Islet precursor cell (in vitro differentiated cells): ENCODE measurements at regions not wholly inside any gene's neighbourhood (a gene's known extent, or its start where the extent isn't known, plus 50 kb on each side); places are given as distances from the start of the nearest gene placed in this dataset.

Source experiments
- DNase-seq: peaks from one replicate; pipeline ENCODE4 v3.0.0-alpha.2; 2018

DNA sequence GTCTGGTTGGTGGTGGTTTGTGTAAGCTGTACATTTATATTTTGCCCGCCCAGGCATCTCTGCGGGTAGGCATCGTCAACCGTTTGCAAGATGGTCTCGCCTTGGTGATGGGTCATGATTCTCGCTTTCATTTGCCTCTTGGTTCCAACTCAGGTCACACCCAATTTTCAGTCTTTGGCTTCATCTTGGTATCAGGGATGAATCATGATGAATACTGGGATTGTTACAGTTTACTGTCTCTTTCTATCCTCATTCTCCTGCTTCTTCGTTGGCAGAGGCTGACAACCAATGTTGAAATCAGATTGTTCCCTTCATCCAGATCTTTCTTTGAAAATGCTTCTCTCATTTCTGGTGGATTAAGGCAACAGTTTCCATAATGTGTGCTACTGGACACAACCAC, 129.7 kb upstream of the KAZN start:
- no peak for DNase-seq

DNA sequence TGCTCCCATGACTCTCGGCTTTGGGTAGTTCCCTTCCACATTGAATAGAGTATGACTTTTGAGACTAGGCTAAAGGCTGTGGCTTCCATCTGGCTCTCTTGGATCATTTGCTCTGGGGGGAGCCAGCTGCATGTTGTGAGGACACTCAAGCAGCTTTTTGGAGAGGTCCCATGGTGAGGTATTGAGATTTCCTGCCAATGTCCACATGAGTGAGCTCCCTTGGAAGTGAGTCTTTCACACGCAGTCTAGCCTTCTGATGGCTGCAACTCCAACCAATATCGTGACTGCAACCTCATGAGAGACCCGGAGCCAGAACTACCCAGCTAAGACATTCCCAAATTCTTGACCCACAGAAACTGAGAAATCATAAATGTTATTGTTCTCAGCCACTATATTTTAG, 127.7 kb upstream of the KAZN start:
- no peak for DNase-seq

DNA sequence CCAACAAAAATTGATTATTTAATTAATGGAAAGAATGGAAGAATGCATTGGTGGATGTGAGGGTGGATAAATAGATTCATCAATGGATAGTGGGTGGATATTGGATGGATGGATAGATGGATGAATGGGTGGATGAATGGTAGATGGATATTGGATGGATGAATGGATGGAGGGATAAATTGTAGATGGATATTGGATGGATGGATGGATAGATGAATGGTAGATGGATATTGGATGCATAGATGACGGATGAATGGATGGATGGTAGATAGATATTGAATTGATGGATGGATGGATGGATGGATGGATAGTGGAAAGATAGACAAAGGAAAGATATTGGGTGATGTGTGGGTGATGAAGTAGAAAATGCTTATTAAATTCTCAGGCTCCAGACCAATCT, 123.6 kb upstream of the KAZN start:
- DNase-seq = no peak

DNA sequence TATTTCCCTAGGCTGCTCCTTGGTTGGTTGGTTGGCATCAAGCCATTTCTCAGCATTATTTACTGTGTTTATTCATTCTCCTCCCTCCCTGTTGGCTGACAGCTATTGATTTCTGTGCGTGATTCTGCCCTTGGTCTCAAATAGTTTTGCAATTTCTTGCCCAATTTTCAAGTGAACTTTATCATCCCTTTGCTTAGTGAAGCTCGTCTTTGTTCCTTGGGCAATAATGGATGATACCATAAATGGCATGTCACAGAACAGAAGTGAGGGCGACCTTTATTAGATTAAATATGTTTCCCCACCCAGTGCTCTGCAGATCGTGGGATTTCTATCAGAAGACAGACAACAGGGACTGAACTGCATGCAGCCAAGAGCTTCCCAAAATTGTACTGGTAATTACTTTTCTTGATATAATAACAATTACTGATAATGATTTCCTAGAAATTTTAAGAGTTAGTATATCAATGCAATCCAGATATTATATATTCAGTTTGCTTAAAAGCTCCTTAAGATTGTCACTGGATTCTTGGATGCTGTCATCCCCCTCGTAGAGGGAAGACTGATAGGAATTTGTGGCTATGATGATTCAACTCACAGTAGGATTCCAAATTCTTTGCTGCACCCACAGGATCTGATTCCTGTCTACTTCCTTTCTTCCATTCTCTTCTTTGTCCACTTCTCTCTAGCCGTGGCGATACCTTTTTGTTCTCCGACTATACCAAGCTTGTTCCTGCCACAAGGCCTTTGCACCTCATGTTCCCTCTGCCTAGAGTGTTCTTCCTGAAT, 122.1 kb upstream of the KAZN start:
- DNase-seq = no peak

DNA sequence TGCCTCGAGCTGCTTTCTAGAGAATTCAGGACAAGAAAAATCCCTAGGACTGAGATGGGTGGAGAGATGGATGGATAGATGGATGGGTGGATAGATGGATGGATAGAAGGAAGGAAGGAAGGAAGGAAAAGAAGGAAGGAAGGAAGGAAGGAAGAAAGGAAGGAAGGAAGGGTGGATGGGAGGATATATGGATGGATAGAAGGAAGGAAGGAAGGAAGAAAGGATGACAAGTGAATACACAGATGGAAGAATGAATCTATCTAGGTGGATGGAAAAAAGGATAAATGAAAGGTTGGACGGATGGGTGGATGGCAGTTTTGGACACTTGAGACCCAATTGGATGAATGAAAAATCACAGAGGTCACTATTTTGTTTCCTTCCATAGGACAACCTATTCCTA, 120.4 kb upstream of the KAZN start:
- no peak for DNase-seq

DNA sequence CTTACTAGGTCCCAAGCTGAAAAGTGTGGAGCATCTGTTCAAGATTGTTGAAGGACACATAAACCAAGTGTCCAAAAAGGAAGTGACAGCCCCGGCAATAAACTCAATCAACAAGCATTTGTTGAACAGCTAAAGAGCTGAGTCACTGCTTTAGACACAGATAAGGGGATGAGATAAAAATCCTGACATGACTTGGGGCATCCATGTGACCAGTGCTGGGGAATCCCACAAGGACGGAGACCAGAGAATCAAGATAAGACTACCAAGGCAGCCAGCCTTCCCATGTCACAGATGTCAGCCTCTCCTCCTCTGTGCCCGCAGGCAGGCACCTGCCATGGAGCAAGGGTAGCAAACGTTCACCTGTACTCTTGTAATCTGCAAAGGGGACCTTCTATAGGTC, 118.6 kb upstream of the KAZN start:
- peak; percentile 63 for DNase-seq

DNA sequence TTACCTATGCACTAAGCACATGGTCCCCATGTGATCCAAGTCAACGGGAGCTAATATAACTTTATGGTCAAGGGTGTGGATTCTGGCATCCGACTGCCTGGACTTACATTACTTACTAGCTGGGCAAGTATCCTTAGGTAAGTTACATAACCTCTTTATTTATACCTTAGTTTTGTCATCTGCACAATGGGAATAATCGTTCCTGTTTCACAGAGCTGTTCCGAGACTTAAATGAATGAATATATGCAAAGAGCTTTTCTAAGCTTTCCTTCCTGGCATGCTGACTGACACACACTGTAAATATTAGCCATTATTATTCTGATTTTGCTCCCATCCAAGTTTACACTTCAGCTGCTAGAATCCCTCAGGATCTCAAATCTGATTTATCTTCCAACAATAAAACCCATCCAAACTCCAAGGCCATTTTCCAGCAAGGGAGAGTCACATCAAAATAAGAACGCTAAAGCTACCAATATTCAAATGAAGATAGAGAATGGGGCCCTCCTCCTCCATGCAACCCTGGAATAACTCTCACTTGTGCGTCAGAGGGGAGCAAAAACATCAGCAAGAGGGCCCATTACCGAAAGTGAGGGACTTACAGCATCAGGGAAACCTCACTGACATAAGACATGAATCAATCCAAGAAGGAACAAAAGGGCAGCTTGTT, 115.6 kb upstream of the KAZN start:
- DNase-seq = no peak

DNA sequence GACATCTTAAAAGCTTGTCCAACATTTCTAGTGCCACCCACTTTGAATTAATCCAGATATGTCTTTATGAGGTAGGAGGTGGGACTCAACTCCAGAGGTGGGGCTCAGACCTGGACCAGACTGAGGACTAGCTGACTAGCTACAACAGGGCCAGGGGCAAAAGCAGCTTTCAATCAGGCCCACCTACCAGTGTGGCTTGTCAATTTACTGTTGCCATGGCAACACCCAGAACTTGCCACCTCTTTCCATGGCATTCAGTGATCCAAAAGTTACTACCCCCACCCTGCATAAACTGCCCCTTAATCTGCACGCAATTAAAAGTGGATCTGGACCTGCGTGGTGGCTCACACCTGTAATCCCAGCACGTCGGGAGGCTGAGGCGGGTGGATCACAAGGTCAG, 113.2 kb upstream of the KAZN start:
- DNase-seq = no peak

DNA sequence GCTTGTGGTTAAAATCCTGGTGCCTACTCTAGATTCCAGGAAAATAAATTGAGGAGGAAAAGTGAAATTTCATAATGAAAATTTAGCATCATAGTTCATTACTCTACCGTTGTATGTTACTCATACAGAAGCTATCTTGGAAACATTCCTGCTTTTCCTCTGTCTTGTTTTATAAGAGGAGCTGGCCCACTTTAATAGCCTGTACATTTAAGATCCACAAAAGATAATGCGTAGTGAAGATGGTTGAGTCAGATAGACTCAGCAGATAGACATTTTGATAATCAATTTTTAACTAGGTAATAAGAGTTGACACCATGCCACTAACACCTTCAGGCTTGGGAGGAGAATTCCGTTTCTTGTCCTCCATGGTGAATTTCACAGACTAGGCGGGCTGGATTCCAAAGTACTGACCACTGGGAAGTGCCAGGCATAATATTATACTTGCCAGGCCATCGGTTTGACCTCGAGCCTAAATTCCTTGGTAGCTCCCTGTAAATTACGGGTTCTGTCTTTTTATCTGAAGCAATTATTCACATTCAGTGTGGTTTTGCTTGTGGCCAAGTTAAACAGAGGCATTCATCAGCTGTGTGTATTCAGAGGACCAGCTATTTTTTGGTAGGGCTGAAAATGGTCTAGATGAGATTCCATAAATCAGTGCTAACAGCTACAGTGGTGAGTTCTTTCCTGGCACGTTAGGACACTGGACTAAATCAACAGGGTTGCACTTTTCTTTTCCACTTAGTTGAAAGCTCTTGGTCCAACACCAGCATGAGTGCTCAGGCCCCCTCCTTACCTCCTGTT, 111.9 kb upstream of the KAZN start:
- DNase-seq = peak; percentile 80

DNA sequence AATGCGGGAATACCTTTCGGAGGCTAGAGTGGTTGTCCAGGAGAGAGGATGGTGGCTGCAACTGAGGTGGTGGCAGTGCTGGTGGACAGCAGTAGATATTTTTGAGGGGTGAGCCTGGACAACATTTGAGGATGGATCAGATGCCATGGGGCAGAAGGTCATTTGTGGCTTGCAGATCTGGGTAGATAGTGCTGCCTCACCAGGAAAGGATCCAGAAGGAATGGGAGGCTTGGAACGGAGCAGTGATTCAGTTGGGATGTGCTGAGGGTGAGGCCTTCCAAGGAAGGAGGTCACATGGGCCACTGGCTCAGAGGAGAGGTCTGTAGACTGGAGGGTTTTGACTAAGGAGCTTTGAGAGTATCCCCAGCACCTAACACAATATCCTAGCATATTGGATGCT, 110.8 kb upstream of the KAZN start:
- DNase-seq = no peak

DNA sequence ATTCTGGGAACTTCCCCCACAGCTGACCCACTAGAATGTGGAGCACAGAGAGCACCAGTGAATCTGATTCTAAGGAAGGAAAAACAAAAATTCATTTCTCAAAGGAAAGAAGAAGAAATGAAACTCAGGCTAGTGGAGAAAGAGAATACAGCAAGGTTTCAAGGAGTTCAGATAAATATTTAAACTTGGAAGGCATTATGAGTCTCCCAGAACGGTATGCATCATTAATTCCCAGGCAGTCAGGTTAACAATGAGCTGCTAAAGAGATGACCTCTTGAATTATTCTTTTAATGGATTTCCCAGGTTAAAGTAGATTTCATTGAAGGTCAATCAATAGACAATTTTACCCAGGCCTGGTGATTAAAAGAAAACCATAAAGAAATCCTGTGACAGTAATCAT, 103.6 kb upstream of the KAZN start:
- DNase-seq = no peak

DNA sequence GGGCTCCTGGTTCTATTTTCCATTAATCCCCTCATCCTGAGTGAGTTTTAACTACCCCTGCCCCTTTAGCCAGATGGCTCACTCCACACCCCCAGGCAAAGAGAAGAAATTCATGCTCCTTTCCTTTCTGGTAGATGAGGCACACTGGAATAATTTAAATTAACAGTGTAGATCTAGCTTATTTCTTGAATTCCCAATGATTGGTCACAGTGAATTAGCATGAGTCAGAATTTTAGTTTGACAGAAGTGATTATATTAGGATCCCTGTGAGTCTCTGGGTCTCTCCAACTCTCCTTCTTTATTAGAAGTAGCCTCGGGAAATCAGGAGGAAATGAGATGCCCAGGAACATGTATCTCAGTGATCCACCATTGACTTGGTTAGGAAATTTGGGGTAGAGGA, 103.1 kb upstream of the KAZN start:
- DNase-seq = no peak

DNA sequence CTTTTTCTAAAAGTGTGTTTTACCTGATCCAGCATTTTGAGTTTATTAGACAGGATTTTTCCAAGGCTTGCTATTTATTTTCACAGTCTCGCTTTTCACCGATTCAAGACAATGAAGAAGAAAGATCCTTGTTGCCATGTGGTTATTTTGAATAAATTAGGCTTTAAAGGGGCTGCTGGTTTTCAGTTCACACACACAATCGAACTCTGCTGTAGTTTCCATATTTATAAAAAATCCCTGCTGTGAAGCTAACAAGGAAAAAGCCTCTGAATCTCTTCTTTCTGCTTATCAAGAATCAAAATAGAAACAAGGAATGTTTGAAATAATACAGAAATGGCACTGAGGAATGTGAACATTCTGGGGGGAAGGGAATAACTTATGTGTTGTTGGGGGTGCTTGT, 102.5 kb upstream of the KAZN start:
- no peak for DNase-seq

DNA sequence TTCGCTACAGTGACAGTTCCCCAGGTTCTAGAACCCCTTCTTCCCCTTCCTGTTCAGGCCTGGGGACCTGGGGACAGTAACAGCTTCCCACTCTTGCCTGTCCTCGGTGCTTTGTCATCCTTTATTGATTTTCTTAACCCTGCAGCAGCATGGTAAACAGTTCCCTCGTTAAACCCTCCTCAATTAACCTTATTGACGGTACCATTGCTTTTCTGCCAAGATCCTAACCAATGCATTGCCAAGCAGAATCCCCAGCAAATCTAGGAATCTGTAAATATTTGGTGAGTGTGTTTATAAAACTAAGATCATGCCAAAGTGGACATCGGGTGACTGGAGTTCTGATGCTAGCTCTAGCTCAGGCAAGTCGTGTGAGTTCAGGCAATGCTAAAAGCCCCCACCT, 99.6 kb upstream of the KAZN start:
- DNase-seq = peak; percentile 13

DNA sequence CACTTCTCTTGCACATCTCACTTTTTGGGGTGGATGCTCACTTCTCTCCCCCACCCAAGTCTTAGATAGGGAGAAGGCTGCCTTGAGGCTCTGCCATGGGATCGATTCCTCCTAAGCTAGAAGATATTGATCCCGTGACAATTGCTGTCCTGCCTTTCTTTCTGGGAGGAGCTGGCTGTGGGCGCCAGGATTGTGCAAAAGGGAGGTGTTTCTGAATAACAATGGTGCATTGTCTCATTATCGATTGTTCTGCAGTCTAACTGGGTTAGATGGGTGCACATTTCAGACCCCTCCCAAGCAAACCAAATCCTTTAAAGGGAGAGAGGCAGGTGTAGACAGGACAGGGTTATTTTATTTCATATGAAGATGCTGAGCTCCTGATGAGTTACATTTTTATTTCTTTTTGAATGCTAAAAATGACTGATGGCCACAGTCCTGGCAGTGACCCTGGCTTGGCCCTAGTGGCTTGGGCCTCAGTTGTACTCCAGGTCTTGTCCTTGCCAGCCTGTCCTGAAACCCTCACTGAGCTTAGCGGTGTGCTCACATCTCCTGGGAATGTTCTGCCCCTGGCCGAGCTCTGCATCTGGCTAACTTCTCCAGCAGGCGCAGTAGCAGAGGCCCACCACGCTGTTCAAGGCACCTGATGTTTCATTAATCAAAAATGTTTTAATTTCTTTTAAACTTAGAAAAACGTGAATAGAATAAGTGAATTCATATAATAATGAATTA, 99.0 kb upstream of the KAZN start:
- DNase-seq = peak; percentile 5

DNA sequence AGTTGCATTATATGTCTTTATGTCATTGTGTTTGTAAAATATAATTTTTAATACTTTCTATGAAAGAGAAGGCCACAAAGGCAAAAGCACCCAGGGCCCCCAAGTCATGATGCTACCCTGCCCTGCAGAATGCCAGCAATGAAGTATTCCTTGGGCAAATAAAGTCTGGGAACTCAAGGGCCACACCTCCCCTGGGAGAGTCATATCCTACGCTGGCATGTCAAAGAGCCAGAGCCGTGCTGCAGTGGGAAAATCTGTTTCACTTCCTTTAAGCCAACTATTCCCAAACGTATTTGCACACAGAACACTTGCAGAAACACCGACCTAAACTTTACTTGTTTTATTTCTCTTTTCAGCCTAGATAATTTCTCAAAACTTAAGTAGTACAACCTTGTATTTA, 98.4 kb upstream of the KAZN start:
- DNase-seq = no peak

DNA sequence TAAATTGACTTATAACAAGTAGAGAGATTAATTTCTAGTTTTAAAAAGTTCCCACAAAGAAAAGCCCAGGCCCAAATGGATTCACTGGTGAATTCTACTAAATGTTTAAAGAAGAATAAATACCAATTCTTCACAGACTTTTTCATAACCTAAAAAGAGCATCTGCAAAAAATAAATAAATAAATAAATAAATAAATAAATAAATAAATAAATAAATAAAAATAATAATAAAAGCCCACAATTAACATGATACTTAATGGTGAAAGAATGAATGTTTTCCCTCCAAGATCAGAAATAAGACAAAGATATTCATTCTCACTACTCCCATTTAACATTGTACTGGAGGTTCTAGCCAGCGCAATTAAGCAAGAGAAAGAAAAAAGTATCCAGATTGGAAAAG, 97.6 kb upstream of the KAZN start:
- no peak for DNase-seq

DNA sequence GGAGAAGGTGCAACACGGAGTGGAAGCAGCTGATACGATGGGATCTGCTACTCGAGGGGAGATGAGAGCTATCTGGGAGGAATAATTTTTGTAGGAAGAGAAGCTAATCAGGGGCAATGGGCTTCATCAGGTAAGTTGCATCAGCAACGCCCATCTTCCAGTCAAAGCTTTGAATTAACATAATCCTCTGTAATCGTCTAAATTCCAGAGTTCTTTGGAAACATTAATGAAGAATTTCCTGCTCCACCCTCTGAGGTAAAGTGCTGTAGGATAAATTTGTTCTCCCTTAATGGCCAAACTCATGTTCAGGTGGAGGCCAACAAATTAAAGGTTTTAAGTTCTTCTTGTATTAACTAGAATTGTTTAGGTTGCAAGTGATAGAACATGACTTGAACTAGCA, 94.0 kb upstream of the KAZN start:
- no peak for DNase-seq

DNA sequence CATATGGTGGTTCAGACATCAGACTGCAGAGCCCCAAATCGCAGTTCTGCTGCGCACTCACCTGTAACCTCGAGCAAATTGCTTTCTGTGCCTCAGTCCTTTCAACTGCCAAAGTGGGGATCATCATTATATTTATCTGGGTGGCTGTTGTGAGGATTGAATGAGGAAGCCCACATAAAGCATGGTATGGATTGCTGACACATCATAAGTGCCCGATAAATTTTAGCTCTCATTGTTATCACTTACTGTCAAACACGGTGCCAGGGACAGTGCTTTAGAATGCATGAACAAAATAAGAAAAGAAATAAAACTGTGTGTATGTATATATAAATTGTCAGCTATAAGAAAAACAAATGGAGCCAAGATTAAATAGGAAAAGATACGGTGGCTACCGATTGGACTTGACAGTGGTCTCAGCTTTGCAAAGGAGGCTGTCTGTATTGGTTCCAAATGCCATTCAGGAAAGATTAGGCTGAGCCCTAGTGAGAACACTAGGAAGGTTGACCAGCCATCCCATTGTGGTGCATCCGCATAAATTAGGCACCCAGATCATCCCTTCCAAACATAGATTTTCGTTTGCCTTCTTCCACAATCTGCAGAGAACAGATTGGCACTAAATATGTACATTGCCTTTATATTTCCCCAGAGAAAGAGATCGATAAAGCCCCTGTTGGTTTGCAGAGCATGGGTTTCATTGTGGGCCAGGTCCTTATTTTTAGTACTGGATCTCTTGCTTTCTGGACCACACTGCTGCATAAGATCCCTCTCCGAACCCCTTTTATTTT, 91.8 kb upstream of the KAZN start:
- peak; percentile 11 for DNase-seq

DNA sequence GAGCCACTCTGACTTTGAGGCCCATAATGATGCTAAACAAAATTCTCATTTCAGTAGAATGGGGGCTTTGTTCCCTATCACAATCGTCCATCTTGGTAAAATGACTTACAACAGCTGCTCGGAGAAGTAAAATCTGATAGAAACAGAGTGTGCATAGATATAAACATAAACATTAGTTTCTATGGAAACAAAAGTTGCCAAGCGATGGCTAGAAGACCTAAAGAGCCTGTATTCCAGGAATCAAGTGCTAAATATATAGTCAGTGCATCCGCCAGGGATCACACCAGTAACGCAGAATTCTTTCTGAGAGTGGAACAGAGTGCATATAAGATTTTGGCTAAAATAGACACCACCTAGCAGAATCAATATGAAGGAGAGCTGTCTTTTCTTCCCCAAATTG, 91.2 kb upstream of the KAZN start:
- DNase-seq = peak; percentile 4

DNA sequence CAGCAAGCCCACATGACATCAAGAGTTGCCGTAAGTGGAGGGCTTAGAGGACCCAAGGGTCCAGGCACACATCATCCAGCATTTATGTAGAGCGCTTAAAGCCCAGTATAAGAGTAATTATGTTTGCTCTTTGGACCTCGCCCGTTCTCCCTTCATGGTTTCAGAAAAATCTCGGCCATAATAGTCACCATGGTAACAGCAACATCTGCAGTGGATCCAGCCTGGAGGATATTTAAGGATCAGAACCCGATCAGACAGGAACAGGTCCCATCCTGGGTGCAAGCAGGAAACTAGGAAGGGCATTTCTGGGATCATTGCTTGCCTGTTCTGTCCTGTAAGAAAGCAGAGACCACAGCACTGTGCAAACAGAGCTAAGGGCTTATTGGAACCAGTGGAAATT, 89.9 kb upstream of the KAZN start:
- peak; percentile 17 for DNase-seq

DNA sequence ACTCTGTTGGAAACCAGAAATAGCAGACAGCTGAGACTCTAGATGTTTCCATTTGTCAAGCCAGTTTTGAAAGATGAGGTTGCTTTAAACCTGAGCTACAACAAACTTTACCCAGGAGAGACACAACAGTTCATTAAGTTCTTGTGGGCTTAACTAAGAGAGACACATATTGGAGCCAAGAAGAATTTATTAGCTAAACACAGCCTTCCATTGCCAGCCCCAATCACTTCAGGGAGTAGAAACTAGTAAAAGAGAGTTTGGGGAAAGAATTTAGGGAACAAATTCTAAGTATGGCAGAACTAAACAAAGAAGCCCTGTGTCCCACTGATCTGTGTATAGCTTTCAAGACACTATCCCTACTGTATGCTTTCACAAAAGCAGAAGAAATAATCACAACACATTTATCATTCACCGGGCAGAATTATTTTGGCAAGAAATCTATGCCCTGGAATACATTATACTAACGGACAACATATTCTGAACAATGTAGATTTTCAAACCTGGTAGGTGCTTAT, 87.3 kb upstream of the KAZN start:
- no peak for DNase-seq
